ENCODE measurements at regions not wholly inside any gene's neighbourhood (a gene's known extent, or its start where the extent isn't known, plus 50 kb on each side); places are given as distances from the start of the nearest gene placed in this dataset.

DNA sequence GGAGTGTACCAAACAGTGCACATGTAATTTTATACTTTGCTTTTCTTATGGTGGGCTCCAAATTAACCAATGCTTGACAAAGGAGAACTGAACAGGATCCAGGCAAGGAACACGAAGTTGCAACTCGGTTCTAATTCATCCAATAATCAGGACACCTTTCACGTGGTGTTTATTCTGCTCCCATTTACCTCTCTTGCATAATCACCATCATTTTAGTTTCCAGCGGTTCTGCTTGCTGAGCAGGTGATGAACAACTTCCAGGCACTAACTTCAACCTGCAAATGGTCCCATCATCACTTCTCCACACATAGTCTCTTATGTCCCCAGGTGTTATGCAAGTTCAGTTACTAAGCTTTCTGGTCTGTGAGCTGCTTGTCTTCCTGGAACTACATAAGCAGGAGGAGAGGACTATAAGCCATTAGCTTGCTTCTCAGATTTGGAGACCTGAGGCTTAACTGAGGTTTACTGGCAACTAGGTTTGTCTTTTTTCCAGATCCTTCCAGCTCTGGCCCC is 326.8 kb upstream of the SLC30A5 start:
- Histone ChIP-seq H3K36me3 (ENCODE audit: insufficient read depth, low read length, poor library complexity, severe bottlenecking) (no peaks in the 10 kb centered on the region), H3K27me3 (replicated peaks; ENCODE audit: insufficient read depth, low read depth, low read length, poor library complexity) (no peaks in the 10 kb centered on the region), H3K9me3 (ENCODE audit: low read depth, low read length, poor library complexity, severe bottlenecking) (no peaks in the 10 kb centered on the region), H3K4me1 (ENCODE audit: insufficient read depth, low read length, poor library complexity, severe bottlenecking) (no peaks in the 10 kb centered on the region), H3K4me3 (ENCODE audit: low read depth, low read length, poor library complexity, severe bottlenecking) (no peak overlapping the region), H3K27ac (ENCODE audit: low read depth, low read length, poor library complexity, severe bottlenecking) (no peak overlapping the region)
- POLR2A ChIA-PET (ENCODE audit: low non-redundant PET), result no interaction called here
- no TSS peak for BruUV-seq (replicated peaks)
- CTCF ChIA-PET, result no interaction called here
- intact Hi-C loops (cut with micrococcal nuclease; ENCODE audit: unreplicated experiment), result no loop called here
- no peak for DNase-seq (ENCODE audit: low spot score)
- no peak for TF ChIP-seq EZH2 (IDR thresholded peaks at IDR 0.05; ENCODE audit: borderline replicate concordance, low read depth, low read length, poor library complexity, severe bottlenecking)
- TF ChIP-seq, protein P1, sequence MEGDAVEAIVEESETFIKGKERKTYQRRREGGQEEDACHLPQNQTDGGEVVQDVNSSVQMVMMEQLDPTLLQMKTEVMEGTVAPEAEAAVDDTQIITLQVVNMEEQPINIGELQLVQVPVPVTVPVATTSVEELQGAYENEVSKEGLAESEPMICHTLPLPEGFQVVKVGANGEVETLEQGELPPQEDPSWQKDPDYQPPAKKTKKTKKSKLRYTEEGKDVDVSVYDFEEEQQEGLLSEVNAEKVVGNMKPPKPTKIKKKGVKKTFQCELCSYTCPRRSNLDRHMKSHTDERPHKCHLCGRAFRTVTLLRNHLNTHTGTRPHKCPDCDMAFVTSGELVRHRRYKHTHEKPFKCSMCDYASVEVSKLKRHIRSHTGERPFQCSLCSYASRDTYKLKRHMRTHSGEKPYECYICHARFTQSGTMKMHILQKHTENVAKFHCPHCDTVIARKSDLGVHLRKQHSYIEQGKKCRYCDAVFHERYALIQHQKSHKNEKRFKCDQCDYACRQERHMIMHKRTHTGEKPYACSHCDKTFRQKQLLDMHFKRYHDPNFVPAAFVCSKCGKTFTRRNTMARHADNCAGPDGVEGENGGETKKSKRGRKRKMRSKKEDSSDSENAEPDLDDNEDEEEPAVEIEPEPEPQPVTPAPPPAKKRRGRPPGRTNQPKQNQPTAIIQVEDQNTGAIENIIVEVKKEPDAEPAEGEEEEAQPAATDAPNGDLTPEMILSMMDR (conservative IDR thresholded peaks at IDR 0.05; ENCODE audit: low read depth, low read length), result no peak

DNA sequence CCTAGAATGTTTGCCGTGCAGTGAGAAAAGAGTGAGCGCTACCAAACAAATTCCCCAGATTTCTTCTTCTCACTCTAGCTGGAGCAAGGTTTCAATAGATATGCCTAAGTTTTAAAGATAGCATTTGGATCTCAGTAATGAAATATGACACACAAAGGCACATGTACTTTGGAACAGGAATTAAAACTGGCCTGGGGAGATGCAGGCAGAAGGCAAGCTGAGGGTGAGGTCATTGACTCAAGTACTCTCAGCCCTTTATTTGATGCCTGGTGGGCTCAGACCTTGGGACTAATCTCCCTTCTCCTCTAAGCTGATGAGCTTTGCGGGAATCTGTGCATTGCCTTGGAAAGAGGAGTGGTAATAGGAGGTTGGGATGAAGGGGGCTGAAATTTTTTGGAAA is 323.3 kb upstream of the SLC30A5 start:
- no peaks in the 10 kb centered on the region for H3K27me3 ChIP-seq (replicated peaks; ENCODE audit: insufficient read depth, low read depth, low read length, poor library complexity)
- POLR2A ChIA-PET (ENCODE audit: low non-redundant PET), result no interaction called here
- CTCF ChIA-PET, result no interaction called here
- TF ChIP-seq, protein P1 (conservative IDR thresholded peaks at IDR 0.05; ENCODE audit: low read depth, low read length), result no peak
- no peak for TF ChIP-seq EZH2 (IDR thresholded peaks at IDR 0.05; ENCODE audit: borderline replicate concordance, low read depth, low read length, poor library complexity, severe bottlenecking)
- no peak for DNase-seq (ENCODE audit: low spot score)
- H3K4me3 ChIP-seq (ENCODE audit: low read depth, low read length, poor library complexity, severe bottlenecking), result no peak overlapping the region
- H3K27ac ChIP-seq (ENCODE audit: low read depth, low read length, poor library complexity, severe bottlenecking), result no peak overlapping the region
- no TSS peak for BruUV-seq (replicated peaks)
- intact Hi-C loops (cut with micrococcal nuclease; ENCODE audit: unreplicated experiment), result no loop called here
- H3K4me1 ChIP-seq (ENCODE audit: insufficient read depth, low read length, poor library complexity, severe bottlenecking), result no peaks in the 10 kb centered on the region
- H3K9me3 ChIP-seq (ENCODE audit: low read depth, low read length, poor library complexity, severe bottlenecking), result no peaks in the 10 kb centered on the region
- no peaks in the 10 kb centered on the region for H3K36me3 ChIP-seq (ENCODE audit: insufficient read depth, low read length, poor library complexity, severe bottlenecking)

DNA sequence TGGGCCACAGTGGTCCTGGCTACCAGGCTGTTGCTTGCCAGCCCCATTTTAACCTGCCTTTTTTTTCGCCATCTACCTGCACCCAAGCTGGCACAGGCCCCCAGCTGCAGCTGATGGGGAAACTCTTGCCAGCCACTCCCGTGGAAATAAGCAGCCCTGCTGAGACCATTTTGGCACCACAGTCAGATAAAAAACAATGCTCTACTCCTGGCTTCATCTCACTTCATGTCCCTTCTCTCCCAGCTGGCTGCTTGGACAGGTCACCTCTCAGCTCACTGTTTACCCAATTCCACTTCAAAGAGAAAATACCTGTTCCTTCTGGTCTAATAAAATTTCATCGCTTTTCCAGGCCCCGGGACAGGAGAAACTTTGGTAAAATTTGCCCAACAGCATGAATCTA is 322.6 kb upstream of the SLC30A5 start:
- DNase-seq (ENCODE audit: low spot score), result no peak
- Histone ChIP-seq H3K4me1 (ENCODE audit: insufficient read depth, low read length, poor library complexity, severe bottlenecking) (no peaks in the 10 kb centered on the region), H3K36me3 (ENCODE audit: insufficient read depth, low read length, poor library complexity, severe bottlenecking) (no peaks in the 10 kb centered on the region), H3K27me3 (replicated peaks; ENCODE audit: insufficient read depth, low read depth, low read length, poor library complexity) (no peaks in the 10 kb centered on the region), H3K27ac (ENCODE audit: low read depth, low read length, poor library complexity, severe bottlenecking) (no peak overlapping the region), H3K9me3 (ENCODE audit: low read depth, low read length, poor library complexity, severe bottlenecking) (no peaks in the 10 kb centered on the region), H3K4me3 (ENCODE audit: low read depth, low read length, poor library complexity, severe bottlenecking) (no peak overlapping the region)
- intact Hi-C loops (cut with micrococcal nuclease; ENCODE audit: unreplicated experiment), result no loop called here
- TF ChIP-seq, protein P1 (conservative IDR thresholded peaks at IDR 0.05; ENCODE audit: low read depth, low read length), result no peak
- TF ChIP-seq EZH2 (IDR thresholded peaks at IDR 0.05; ENCODE audit: borderline replicate concordance, low read depth, low read length, poor library complexity, severe bottlenecking), result no peak
- POLR2A ChIA-PET (ENCODE audit: low non-redundant PET), result no interaction called here
- BruUV-seq (replicated peaks), result no TSS peak
- CTCF ChIA-PET, result no interaction called here

All from A673 (cell line).